DND-41 (cell line): ENCODE measurements at regions not wholly inside any gene's neighbourhood (a gene's known extent, or its start where the extent isn't known, plus 50 kb on each side); places are given as distances from the start of the nearest gene placed in this dataset.

Source experiments
- ATAC-seq: fragments of 200-7000 bp; cut with Tn5 transposase; 3 replicates; pipeline ENCODE4 v1.9.1; 2021; ENCODE audit warnings: low read depth; ENCODE audit not compliant: insufficient read depth
- DNase-seq: peaks from one replicate; pipeline ENCODE4 v3.0.0-alpha.2; 2020
- H2AFZ ChIP-seq: 2 replicates; pipeline ENCODE4 v1.6.0; 2012; ENCODE audit warnings: low read depth, low read length
- H3K27ac ChIP-seq: 2 replicates; pipeline ENCODE4 v1.5.1; 2012; ENCODE audit warnings: low read length, inconsistent platforms
- H3K27me3 ChIP-seq: fragments of 200-600 bp; sonication (generic); 2 replicates; pipeline ENCODE4 v1.6.0; 2012; ENCODE audit warnings: low read length, mild to moderate bottlenecking, inconsistent platforms; ENCODE audit not compliant: insufficient read depth, poor library complexity
- H3K36me3 ChIP-seq: 2 replicates; pipeline ENCODE4 v1.5.1; 2012; ENCODE audit warnings: low read length, inconsistent platforms; ENCODE audit not compliant: insufficient read depth
- H3K4me1 ChIP-seq: 2 replicates; pipeline ENCODE4 v1.5.1; 2012; ENCODE audit warnings: mild to moderate bottlenecking, low read length; ENCODE audit not compliant: insufficient read depth
- H3K4me2 ChIP-seq: 2 replicates; pipeline ENCODE4 v1.6.0; 2012; ENCODE audit warnings: mild to moderate bottlenecking, moderate library complexity, low read length, inconsistent platforms; ENCODE audit not compliant: insufficient read depth
- H3K4me3 ChIP-seq, 2 experiments: fragments of 200-600 bp in 1 of 2; shearing (Covaris generic) in 1 of 2; 2 replicates each; pipeline ENCODE4 v1.5.1; 2012 to 2016; ENCODE audit warnings: inconsistent platforms in 2 of 2, low read length in 2 of 2, mild to moderate bottlenecking in 2 of 2, low read depth in 1 of 2, moderate library complexity in 1 of 2
- H3K79me2 ChIP-seq: 2 replicates; pipeline ENCODE4 v1.6.0; 2012; ENCODE audit warnings: low read length, inconsistent platforms; ENCODE audit not compliant: insufficient read depth
- H3K9ac ChIP-seq: 2 replicates; pipeline ENCODE4 v1.6.0; 2012; ENCODE audit warnings: low read depth, mild to moderate bottlenecking, inconsistent platforms, low read length, moderate library complexity
- H3K9me3 ChIP-seq: 2 replicates; pipeline ENCODE4 v1.5.1; 2012; ENCODE audit warnings: low read length, moderate library complexity, mild to moderate bottlenecking, inconsistent platforms; ENCODE audit not compliant: insufficient read depth, severe bottlenecking
- H4K20me1 ChIP-seq: 2 replicates; pipeline ENCODE4 v1.6.0; 2012; ENCODE audit warnings: low read length; ENCODE audit not compliant: insufficient read depth
- EZH2 ChIP-seq: IDR thresholded peaks from 3 replicates; pipeline ENCODE4 v1.6.1; 2012; ENCODE audit warnings: borderline replicate concordance, low read depth, mild to moderate bottlenecking, moderate library complexity, low read length, inconsistent platforms; ENCODE audit not compliant: severe bottlenecking
- TF ChIP-seq, protein P1 (sequence below): IDR thresholded peaks from 2 replicates; pipeline ENCODE4 v1.5.1; 2012; ENCODE audit warnings: borderline replicate concordance, low read length, moderate library complexity, mild to moderate bottlenecking; ENCODE audit not compliant: poor library complexity, severe bottlenecking; ENCODE audit errors: extremely low read depth

- H3K36me3 ChIP-seq, result no peaks in the 10 kb centered on the region
- no peak overlapping the region for H3K4me2 ChIP-seq
- DNase-seq (no peak), ATAC-seq (no peak)
- H2AFZ ChIP-seq, result no peak overlapping the region
- no peak for TF ChIP-seq EZH2
- TF ChIP-seq, protein P1, sequence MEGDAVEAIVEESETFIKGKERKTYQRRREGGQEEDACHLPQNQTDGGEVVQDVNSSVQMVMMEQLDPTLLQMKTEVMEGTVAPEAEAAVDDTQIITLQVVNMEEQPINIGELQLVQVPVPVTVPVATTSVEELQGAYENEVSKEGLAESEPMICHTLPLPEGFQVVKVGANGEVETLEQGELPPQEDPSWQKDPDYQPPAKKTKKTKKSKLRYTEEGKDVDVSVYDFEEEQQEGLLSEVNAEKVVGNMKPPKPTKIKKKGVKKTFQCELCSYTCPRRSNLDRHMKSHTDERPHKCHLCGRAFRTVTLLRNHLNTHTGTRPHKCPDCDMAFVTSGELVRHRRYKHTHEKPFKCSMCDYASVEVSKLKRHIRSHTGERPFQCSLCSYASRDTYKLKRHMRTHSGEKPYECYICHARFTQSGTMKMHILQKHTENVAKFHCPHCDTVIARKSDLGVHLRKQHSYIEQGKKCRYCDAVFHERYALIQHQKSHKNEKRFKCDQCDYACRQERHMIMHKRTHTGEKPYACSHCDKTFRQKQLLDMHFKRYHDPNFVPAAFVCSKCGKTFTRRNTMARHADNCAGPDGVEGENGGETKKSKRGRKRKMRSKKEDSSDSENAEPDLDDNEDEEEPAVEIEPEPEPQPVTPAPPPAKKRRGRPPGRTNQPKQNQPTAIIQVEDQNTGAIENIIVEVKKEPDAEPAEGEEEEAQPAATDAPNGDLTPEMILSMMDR, result no peak
- H4K20me1 ChIP-seq, result no peaks in the 10 kb centered on the region
- no peak overlapping the region for H3K4me3 ChIP-seq
- H3K79me2 ChIP-seq, result no peaks in the 10 kb centered on the region
- no peaks in the 10 kb centered on the region for H3K27me3 ChIP-seq
- no peak overlapping the region for H3K9ac ChIP-seq
- no peak overlapping the region for H3K27ac ChIP-seq
- no peaks in the 10 kb centered on the region for H3K4me1 ChIP-seq
- H3K9me3 ChIP-seq, result no peaks in the 10 kb centered on the region
Measured at GRCh38 chr4:71930459-71930858, 101.3 kb upstream of the NPFFR2 start.

DNA sequence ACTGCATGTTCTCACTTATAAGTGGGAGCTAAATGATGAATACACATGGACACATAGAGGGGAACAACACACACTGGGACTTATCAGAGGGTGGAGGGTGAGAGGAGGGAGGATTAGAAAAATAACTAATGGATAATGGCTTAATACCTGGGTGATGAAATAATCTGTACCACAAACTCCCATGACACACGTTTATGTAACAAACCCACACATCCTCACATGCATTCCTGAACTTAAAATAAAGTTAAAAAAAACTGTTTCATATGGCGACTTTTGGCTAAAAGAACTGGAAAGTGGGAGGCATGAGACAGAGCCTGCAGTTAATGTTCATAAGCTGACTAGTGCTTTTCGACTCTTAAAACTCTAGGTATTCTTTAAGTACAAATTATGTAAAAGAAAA is 98.9 kb upstream of the NPFFR2 start:
- Histone ChIP-seq H4K20me1 (no peaks in the 10 kb centered on the region), H3K9me3 (no peaks in the 10 kb centered on the region), H3K27ac (no peak overlapping the region), H3K4me3 (no peak overlapping the region), H3K27me3 (no peaks in the 10 kb centered on the region), H3K4me1 (no peaks in the 10 kb centered on the region), H3K4me2 (no peak overlapping the region), H3K36me3 (no peaks in the 10 kb centered on the region), H3K9ac (no peak overlapping the region), H3K79me2 (no peaks in the 10 kb centered on the region), H2AFZ (no peak overlapping the region)
- no peak for TF ChIP-seq EZH2
- TF ChIP-seq, protein P1, result no peak
- ATAC-seq (no peak), DNase-seq (no peak)

- Histone ChIP-seq H3K4me2 (no peak overlapping the region), H2AFZ (no peak overlapping the region), H4K20me1 (no peaks in the 10 kb centered on the region), H3K4me1 (no peaks in the 10 kb centered on the region), H3K27me3 (no peaks in the 10 kb centered on the region), H3K79me2 (no peaks in the 10 kb centered on the region), H3K9me3 (no peaks in the 10 kb centered on the region), H3K36me3 (no peaks in the 10 kb centered on the region), H3K27ac (no peak overlapping the region), H3K9ac (no peak overlapping the region), H3K4me3 (no peak overlapping the region)
- DNase-seq (no peak), ATAC-seq (no peak)
- TF ChIP-seq EZH2, result no peak
- TF ChIP-seq, protein P1, result no peak
Measured at GRCh38 chr4:71938776-71939175, 93.0 kb upstream of the NPFFR2 start.

GRCh38 chr4:71941001-71941400 is 90.8 kb upstream of the NPFFR2 start:
- TF ChIP-seq, protein P1, result peak; percentile 27
- no peak for TF ChIP-seq EZH2
- H3K4me3 ChIP-seq, result no peak overlapping the region
- H2AFZ ChIP-seq, result no peak overlapping the region
- H3K4me1 ChIP-seq, result no peaks in the 10 kb centered on the region
- no peak overlapping the region for H3K27ac ChIP-seq
- DNase-seq (no peak), ATAC-seq (no peak)
- no peaks in the 10 kb centered on the region for H3K79me2 ChIP-seq
- no peaks in the 10 kb centered on the region for H3K9me3 ChIP-seq
- no peak overlapping the region for H3K4me2 ChIP-seq
- no peaks in the 10 kb centered on the region for H4K20me1 ChIP-seq
- H3K27me3 ChIP-seq, result no peaks in the 10 kb centered on the region
- no peaks in the 10 kb centered on the region for H3K36me3 ChIP-seq
- H3K9ac ChIP-seq, result no peak overlapping the region
